Progenitor cell of endocrine pancreas (in vitro differentiated cells): ENCODE measurements at regions not wholly inside any gene's neighbourhood (a gene's known extent, or its start where the extent isn't known, plus 50 kb on each side); places are given as distances from the start of the nearest gene placed in this dataset.

Experiments
- DNase-seq: peaks from one replicate; pipeline ENCODE4 v3.0.0; 2021; ENCODE audit warnings: low spot score; ENCODE audit not compliant: unreplicated experiment
- H3K27ac Mint-ChIP-seq: 2 replicates; pipeline ENCODE4 v1.8.0; 2021; ENCODE audit warnings: mild to moderate bottlenecking, moderate library complexity, mixed read lengths
- H3K27me3 Mint-ChIP-seq: 2 replicates; pipeline ENCODE4 v1.8.0; 2021; ENCODE audit warnings: mixed read lengths
- H3K36me3 Mint-ChIP-seq: 2 replicates; pipeline ENCODE4 v1.8.0; 2022; ENCODE audit warnings: mixed read lengths; ENCODE audit not compliant: insufficient read depth
- H3K4me1 Mint-ChIP-seq: 2 replicates; pipeline ENCODE4 v1.8.0; 2021; ENCODE audit warnings: low read depth, mixed read lengths
- H3K4me3 Mint-ChIP-seq: 2 replicates; pipeline ENCODE4 v1.8.0; 2021; ENCODE audit warnings: low read depth, mild to moderate bottlenecking, moderate library complexity, mixed read lengths
- H3K9me3 Mint-ChIP-seq: 2 replicates; pipeline ENCODE4 v1.8.0; 2021; ENCODE audit warnings: low read depth, mixed read lengths
- CTCF ChIP-seq: fragments of 200-600 bp; sonication (generic); IDR thresholded peaks from one replicate; pipeline ENCODE4 v1.5.0; 2021; ENCODE audit warnings: antibody characterized with exemption, mild to moderate bottlenecking; ENCODE audit not compliant: unreplicated experiment

- Mint-ChIP-seq H3K36me3 (no peaks in the 10 kb centered on the region), H3K27me3 (peaks cover 91% of the 10 kb centered on the region), H3K4me3 (no peak overlapping the region), H3K27ac (no peak overlapping the region), H3K9me3 (no peaks in the 10 kb centered on the region), H3K4me1 (no peaks in the 10 kb centered on the region)
- no peak for DNase-seq
- TF ChIP-seq CTCF = no peak
These were observed 1447.5 kb downstream of the BRD1 start for GRCh38 chr22:48380016-48380665.

GRCh38 chr22:48379371-48379770 lies 1448.3 kb downstream of the BRD1 start:
- no peak overlapping the region for H3K27ac Mint-ChIP-seq
- no peak for TF ChIP-seq CTCF
- no peaks in the 10 kb centered on the region for H3K4me1 Mint-ChIP-seq
- DNase-seq = no peak
- no peaks in the 10 kb centered on the region for H3K9me3 Mint-ChIP-seq
- H3K27me3 Mint-ChIP-seq = peaks cover 91% of the 10 kb centered on the region
- no peak overlapping the region for H3K4me3 Mint-ChIP-seq
- H3K36me3 Mint-ChIP-seq = no peaks in the 10 kb centered on the region

- no peak for TF ChIP-seq CTCF
- H3K27ac Mint-ChIP-seq = no peak overlapping the region
- no peaks in the 10 kb centered on the region for H3K4me1 Mint-ChIP-seq
- H3K27me3 Mint-ChIP-seq = peaks cover 94% of the 10 kb centered on the region
- no peak for DNase-seq
- no peak overlapping the region for H3K4me3 Mint-ChIP-seq
- H3K9me3 Mint-ChIP-seq = no peaks in the 10 kb centered on the region
- no peaks in the 10 kb centered on the region for H3K36me3 Mint-ChIP-seq
These were observed 1449.0 kb downstream of the BRD1 start for GRCh38 chr22:48378673-48379072.

GRCh38 chr22:48376936-48377712 lies 1450.5 kb downstream of the BRD1 start:
- H3K27me3 Mint-ChIP-seq = peaks cover 95% of the 10 kb centered on the region
- H3K36me3 Mint-ChIP-seq = no peaks in the 10 kb centered on the region
- H3K4me3 Mint-ChIP-seq = no peak overlapping the region
- DNase-seq = no peak
- no peak for TF ChIP-seq CTCF
- no peaks in the 10 kb centered on the region for H3K9me3 Mint-ChIP-seq
- no peaks in the 10 kb centered on the region for H3K4me1 Mint-ChIP-seq
- H3K27ac Mint-ChIP-seq = no peak overlapping the region

GRCh38 chr22:48376428-48376827 lies 1451.2 kb downstream of the BRD1 start:
- H3K9me3 Mint-ChIP-seq = no peaks in the 10 kb centered on the region
- no peak overlapping the region for H3K4me3 Mint-ChIP-seq
- H3K27me3 Mint-ChIP-seq = peaks cover 97% of the 10 kb centered on the region
- no peak for DNase-seq
- H3K36me3 Mint-ChIP-seq = no peaks in the 10 kb centered on the region
- no peaks in the 10 kb centered on the region for H3K4me1 Mint-ChIP-seq
- no peak for TF ChIP-seq CTCF
- no peak overlapping the region for H3K27ac Mint-ChIP-seq
